Esophagus (tissue), 2 donors: ENCODE measurements at regions not wholly inside any gene's neighbourhood (a gene's known extent, or its start where the extent isn't known, plus 50 kb on each side); places are given as distances from the start of the nearest gene placed in this dataset.

Source experiments
- H3K27ac ChIP-seq, 2 donors: one replicate each; pipeline ENCODE4 v1.5.1; 2013; ENCODE audit warnings: low read depth in 2 of 2, mild to moderate bottlenecking in 2 of 2, inconsistent platforms in 1 of 2, low read length in 1 of 2, moderate library complexity in 1 of 2
- H3K27me3 ChIP-seq, 2 donors: one replicate each; pipeline ENCODE4 v1.6.1; 2013; ENCODE audit warnings: low read length in 2 of 2, control low read depth in 1 of 2, mild to moderate bottlenecking in 1 of 2; ENCODE audit not compliant: insufficient read depth in 2 of 2, control insufficient read depth in 1 of 2
- H3K36me3 ChIP-seq, 2 donors: one replicate each; pipeline ENCODE4 v1.6.1; 2013; ENCODE audit warnings: low read length in 1 of 2; ENCODE audit not compliant: control insufficient read depth in 2 of 2, insufficient read depth in 2 of 2
- H3K4me1 ChIP-seq, 2 donors: one replicate each; pipeline ENCODE4 v1.6.1; 2013; ENCODE audit warnings: low read length in 1 of 2; ENCODE audit not compliant: control insufficient read depth in 2 of 2, insufficient read depth in 2 of 2
- H3K4me3 ChIP-seq, 2 donors: one replicate each; pipeline ENCODE4 v1.5.1; 2013; ENCODE audit warnings: low read length in 2 of 2, mild to moderate bottlenecking in 2 of 2, low read depth in 1 of 2, moderate library complexity in 1 of 2
- H3K9me3 ChIP-seq, 2 donors: one replicate each; pipeline ENCODE4 v1.6.1; 2013; ENCODE audit warnings: mild to moderate bottlenecking in 2 of 2, low read depth in 1 of 2, low read length in 1 of 2, moderate library complexity in 1 of 2; ENCODE audit not compliant: control insufficient read depth in 2 of 2, insufficient read depth in 1 of 2
- WGBS, 2 donors: extraction: QIAGEN DNeasy Blood & Tissue Kit; methylation state at CpG; one replicate each; pipeline ENCODE4 v1.1.7; 2013; 5-methylcytosine and 5-hydroxymethylcytosine counted together
- donor health status: healthy with polysubstance abuse.
- donor health status: Bipolar disorder and iron deficiency.

DNA sequence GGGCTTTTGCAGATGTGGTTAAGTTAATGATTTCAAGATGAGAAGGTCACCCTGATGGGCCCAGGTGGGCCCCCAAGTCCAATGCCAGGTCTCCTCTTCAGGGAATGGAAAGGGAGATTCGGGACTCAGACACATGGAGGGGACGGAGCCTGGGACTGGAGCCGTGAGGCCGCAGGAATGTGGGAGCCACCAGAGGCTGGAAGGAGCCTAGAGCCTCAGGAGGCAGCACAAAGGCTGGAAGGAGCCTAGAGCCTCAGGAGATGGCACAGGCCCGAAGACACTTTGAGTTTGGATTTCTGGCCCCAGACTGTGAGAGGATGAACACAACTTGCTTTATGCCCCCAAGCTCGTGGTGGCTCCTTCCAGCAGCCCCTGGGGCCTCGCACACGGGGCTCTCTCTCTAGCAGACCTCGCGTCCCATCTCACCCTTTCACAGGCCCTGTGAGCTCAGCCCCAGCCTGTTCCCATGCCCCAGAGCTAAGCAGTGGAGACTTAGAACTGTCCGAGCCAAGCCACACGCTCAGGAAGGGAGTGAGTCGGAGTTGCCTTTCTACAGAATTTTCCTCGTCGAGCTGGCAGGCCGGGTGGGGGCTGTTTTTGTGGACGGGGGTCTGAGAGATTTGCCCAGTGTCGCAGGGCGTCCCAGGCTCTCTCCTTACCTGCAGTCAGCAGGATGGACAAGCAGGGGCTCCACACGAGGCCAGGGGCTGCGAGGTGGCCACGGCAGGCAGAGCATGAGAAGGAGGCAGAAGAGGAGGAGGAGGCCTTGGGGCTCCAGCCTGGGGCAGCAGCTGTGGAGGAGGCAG, 937.6 kb downstream of the BRD1 start:
- 75 to 76% methylated on average over 22 of the region's 22 CpGs for WGBS, 2 donors
- no peak overlapping the region for H3K4me3 ChIP-seq
- no peaks in the 10 kb centered on the region for H3K27me3 ChIP-seq
- peaks cover 0 to 6% of the 10 kb centered on the region in 2 donors for H3K9me3 ChIP-seq
- H3K27ac ChIP-seq: no peak overlapping the region
- H3K36me3 ChIP-seq: no peaks in the 10 kb centered on the region
- H3K4me1 ChIP-seq: no peaks in the 10 kb centered on the region

DNA sequence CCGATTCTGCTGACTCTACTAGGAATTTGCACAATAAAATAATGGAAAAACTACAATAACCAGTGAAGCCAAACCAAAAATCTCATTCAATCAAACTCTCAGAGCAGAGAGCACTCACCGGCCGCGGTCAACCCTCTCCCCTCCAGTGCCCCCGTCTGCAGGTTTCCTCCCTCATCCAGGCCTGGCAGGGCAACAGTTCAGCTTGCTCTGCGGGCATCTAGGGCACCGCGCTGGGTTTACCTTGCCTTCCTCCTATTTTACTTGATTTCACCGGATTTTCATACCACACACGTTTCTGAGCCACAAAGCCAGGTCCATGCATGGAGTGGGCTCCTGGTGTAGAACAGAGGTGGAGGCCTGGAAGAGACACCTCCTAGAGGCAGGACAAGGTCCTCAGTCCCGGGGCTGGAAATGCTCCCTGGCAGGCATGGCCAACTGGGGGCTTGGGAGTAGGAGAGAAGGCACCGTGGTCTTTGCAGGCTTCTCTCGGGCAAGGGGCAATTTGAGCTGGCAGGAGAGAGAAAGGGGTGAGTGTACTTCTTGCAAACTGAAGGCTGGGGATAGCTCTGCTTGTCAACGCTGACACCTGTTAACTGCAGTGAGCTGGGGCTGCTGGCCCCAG, 938.4 kb downstream of the BRD1 start:
- H3K4me3 ChIP-seq: no peak overlapping the region
- 78 to 80% methylated on average over 14 of the region's 14 CpGs for WGBS, 2 donors
- no peak overlapping the region for H3K27ac ChIP-seq
- no peaks in the 10 kb centered on the region for H3K27me3 ChIP-seq
- no peaks in the 10 kb centered on the region for H3K4me1 ChIP-seq
- peaks cover 0 to 6% of the 10 kb centered on the region in 2 donors for H3K9me3 ChIP-seq
- H3K36me3 ChIP-seq: no peaks in the 10 kb centered on the region

DNA sequence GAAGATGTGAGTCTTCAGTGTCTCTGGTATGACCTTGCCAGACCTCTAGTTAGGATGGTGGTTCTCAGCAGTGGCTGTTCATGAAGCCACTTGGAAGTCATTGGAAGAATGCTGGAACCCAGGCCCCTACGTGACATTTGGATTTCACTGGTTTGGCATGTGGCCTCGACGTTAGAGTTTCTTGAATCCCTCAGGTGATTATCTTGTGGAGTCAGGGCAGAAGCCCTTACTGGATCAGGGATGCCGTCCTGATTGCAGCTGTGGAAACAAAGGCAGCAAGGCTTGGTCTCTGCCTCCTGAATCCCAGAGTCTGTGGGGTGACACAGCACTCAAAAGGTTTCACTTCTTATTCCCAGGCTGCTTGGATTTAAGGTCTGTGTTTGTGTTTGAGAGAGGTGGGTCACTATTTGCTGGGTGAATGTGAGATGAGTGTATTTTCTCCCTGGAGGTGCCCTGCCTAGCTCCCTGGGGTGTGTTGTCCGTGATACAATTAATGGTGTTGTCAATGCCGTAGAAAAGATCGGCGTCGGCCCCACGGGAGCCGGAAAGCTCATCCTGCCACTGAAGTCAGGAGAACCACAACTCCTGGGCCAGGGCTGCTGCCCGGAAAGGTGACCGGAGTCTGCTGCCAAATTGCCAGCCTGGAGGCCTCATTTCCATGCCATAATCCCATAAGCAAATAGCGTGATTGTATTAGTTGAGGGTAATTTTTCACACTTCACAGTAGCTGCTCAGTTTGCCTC, 939.0 kb downstream of the BRD1 start:
- WGBS, 2 donors: 67 to 74% methylated on average over 14 of the region's 14 CpGs
- no peaks in the 10 kb centered on the region for H3K4me1 ChIP-seq
- H3K27me3 ChIP-seq: no peaks in the 10 kb centered on the region

DNA sequence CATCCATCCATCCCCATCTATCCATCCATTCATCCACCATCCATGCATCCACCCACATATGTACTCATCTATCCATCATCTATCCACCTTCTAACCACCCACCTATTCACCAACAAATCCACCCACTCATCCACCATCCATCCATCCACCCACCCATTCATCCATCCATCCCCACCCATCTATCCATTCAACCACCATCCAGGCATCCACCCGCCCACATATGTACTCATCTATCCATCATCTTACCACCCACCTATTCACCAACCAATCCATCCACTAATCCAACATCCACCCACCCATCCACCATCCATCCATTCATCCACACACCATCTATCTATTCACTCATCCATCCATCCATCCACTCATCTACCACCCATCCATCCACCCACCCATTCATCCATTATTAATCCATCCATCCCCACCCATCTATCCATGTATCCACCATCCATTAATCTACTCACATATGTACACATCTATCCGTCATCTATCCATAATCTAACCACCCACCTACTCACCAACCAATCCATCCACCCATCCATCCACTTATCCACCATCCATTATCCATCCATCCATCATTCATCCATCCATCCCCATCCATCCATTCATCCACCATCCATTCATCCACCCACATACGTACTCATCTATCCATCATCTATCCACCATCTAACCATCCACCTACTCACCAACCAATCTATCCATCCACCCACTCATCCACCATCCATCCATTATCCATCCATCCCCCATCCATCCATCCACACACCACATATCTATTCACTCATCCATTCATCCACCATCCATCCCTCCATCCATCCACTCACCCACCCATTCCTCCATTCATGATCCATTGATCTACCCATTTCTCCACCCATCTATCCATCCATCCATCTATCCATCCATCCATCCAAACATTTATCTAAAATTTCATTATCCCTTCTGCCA, 940.0 kb downstream of the BRD1 start:
- WGBS, 2 donors: 85 to 92% methylated on average over 3 of the region's 3 CpGs
- no peaks in the 10 kb centered on the region for H3K27me3 ChIP-seq

More for the DNA sequence above, 939.0 kb downstream of the BRD1 start:
- Histone ChIP-seq H3K9me3 (peaks cover 0 to 6% of the 10 kb centered on the region in 2 donors), H3K4me3 (no peak overlapping the region), H3K27ac (no peak overlapping the region), H3K36me3 (no peaks in the 10 kb centered on the region)

DNA sequence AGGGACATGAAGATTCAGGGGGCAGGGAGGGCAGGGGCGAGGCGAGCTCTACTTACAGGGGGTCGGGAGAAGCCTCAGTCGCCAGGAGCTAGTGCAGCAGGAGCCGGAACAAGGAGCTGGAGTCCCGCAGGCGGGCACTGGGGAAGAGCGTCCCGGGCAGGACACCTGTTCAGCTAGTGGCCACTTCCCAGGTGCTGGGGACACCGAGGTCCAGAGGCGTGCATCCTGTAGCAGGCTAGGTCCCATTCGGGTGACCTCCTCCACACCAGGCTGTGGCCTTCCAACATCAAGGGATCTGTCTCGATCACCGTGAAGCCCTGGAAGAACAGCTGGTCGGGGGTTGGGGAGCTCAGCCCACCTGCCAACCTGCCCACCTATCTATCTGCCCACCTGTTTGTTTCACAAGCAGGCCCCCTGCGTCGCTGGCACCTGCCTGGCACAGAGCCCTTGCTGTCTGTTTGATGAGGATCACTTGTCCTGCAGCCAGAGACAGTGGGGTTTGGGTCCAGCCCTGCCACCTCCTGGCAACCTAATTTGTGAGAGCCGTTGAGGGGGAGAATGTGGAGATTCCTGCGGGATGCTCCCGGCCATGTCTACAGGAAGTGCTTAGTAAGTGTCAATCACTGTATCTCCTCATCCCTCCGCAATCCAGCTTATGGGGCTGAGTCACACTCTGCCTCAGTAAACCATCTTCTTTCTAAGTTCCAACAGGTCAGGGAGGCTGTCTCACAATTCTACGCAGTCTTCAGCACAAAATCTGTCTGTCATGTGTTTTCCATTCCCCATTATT, 940.9 kb downstream of the BRD1 start:
- H3K27me3 ChIP-seq: no peaks in the 10 kb centered on the region
- no peaks in the 10 kb centered on the region for H3K4me1 ChIP-seq
- H3K4me3 ChIP-seq: no peak overlapping the region
- H3K9me3 ChIP-seq: peaks cover 0 to 7% of the 10 kb centered on the region in 2 donors
- no peak overlapping the region for H3K27ac ChIP-seq
- WGBS, 2 donors: 80% methylated on average over 22 of the region's 22 CpGs
- H3K36me3 ChIP-seq: no peaks in the 10 kb centered on the region

More for the DNA sequence above, 940.0 kb downstream of the BRD1 start:
- H3K36me3 ChIP-seq: no peaks in the 10 kb centered on the region
- no peak overlapping the region for H3K4me3 ChIP-seq
- no peak overlapping the region for H3K27ac ChIP-seq
- H3K4me1 ChIP-seq: no peaks in the 10 kb centered on the region
- H3K9me3 ChIP-seq: peaks cover 0 to 6% of the 10 kb centered on the region in 2 donors

DNA sequence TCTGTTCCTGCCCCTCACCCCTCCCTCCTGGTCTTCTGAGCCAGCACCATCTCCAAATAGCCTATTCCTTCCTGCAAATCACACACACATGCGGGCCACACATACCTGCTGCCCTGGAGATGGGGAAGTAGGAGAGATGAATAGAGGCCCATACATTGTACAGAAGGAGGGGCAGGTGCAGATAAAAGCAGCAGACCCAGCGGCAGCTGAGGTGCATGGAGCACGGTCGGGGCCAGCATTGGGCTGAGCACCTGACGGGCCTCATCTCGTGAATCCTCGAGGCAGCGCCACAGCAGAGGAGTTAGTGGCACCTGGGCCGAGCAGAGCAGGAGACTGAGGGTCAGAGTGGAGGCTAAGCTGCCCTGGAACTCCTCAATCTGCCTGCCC, 941.8 kb downstream of the BRD1 start:
- WGBS, 2 donors: 74 to 77% methylated on average over 9 of the region's 9 CpGs
- H3K27me3 ChIP-seq: no peaks in the 10 kb centered on the region
- H3K9me3 ChIP-seq: peaks cover 0 to 8% of the 10 kb centered on the region in 2 donors
- H3K4me1 ChIP-seq: no peaks in the 10 kb centered on the region
- H3K4me3 ChIP-seq: no peak overlapping the region
- no peak overlapping the region for H3K27ac ChIP-seq
- no peaks in the 10 kb centered on the region for H3K36me3 ChIP-seq

DNA sequence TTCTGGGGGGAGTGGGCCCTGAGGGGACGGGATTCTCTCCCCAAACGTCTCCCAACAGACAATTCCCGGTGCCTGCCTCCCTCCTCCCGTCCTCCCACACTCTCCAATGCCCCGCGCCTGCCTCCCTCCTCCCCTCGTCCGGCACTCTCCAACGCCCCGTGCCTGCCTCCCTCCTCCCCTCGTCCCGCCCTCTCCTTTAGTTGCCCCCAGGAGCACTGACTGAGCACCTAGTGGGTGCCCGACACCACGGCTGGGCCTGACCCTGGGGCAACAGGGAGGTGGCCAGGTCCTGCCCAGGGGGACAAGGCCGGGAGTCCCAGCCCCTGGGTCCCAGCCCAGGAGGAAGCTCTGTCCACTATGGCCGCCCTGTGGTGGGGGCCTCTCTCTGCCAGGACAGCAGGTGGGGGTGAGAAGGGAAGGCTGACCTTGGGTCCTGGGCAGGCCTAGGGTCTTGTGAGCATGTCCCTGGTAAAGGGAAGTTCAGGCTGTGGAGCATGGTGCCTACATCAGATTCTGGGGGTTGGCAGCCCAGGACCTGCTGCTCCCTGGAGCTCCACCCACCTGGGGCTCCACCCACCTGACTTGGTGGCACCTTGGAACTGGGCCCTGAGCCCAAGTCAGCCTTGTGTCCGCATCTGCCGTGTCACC, 942.3 kb downstream of the BRD1 start:
- Histone ChIP-seq H3K4me1 (no peaks in the 10 kb centered on the region), H3K27me3 (no peaks in the 10 kb centered on the region), H3K9me3 (peaks cover 0 to 6% of the 10 kb centered on the region in 2 donors), H3K27ac (no peak overlapping the region), H3K4me3 (no peak overlapping the region), H3K36me3 (no peaks in the 10 kb centered on the region)
- WGBS, 2 donors: 65 to 68% methylated on average over 18 of the region's 18 CpGs

DNA sequence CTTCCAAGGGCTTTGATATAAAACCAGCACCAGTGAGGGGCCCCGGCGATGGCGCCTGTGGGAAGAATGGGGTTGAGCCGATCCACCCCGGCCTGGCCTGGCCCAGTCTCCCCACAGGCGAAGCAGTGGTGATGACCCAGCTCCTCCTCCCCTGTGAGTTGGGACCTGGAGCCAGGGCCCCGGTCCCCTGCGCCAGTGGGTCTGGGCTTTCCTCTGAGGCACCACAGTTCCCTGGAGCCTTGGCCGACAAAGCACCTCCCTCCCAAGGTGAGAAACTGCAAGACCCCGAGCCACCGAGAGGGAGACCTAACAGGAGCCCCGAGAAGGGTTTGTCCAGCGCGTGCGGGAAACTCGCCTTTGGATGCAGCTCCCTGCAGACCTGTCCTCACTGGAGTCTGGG, 942.9 kb downstream of the BRD1 start:
- Histone ChIP-seq H3K4me1 (no peaks in the 10 kb centered on the region), H3K36me3 (no peaks in the 10 kb centered on the region), H3K27ac (no peak overlapping the region), H3K9me3 (peaks cover 0 to 5% of the 10 kb centered on the region in 2 donors), H3K27me3 (no peaks in the 10 kb centered on the region), H3K4me3 (no peak overlapping the region)
- 76% methylated on average over 16 of the region's 16 CpGs for WGBS, 2 donors
